ENCODE measurements at regions not wholly inside any gene's neighbourhood (a gene's known extent, or its start where the extent isn't known, plus 50 kb on each side); places are given as distances from the start of the nearest gene placed in this dataset.
"Not testable (repeated sequence)": the region's sequence is repeated elsewhere in the genome, so short reads cannot be mapped to it uniquely, and the experiment has no call there.

DNA sequence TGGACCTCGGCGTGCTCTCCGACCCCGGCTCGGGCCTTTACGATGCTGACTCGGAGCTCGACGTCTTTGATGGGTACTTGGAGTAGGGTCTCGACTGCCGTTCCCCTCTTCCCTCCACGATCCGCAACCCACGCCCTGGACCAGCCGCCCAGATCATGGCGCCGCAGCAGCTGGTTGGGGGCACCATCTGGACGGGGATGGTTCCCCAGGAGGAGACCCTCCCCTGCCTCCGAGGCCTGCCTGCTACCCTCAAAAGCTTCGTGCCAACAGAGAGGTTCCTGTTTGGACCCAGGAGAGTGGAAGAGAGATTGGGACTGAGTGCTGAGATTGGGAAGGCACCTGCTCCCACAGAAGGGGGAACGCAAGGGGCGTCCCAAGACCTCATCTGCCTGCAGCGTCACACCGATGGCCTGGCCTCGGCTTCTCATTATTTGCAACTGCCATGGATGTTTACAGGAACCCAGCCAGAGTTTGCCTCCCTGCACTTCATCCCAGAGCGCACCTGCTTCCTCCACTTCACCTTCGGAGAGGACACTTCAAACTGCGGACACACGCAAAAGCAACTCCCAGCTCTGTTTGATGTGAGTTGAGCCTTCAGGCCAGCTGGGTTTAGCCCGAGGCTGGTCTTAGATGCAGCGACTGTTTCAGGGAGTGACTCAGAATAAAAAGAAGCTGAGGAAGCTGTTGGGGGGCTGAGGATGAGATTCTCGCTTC is 58.9 kb downstream of the GOLGA6L7 start:
- DNase-seq, result peak; percentile 49

DNA sequence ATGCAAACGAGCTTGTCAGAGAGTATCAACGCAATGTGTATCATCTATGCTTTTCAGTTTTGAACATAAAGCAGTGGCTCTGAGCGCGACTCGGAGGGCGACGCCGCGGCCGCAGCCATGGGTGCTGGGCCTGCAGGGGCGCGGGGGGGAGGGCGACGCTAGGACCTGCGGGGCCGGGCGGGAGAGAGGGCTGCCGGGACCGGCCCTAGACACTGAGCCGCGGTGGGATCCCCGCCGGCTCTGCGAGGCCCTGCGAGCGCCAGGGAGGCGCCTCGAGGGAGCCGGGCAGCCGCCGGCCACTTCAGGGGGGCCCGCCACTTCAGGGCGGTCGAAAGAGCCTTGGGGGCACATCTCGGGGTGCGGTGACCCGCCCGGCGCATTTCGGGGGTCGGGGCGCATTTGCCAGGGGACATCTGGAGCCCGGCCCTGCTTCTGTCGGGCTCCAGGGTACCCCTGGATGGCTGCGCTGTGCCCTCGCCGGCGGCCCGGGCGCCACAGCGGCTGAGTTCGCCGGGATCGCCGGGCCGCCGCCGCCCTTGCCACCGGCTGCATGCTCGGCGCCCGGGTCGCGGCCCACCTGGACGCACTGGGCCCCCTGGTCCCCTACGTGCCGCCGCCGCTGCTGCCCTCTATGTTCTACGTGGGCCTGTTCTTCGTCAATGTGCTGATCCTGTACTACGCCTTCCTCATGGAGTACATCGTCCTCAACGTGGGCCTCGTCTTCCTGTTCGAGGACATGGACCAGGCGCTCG is 59.6 kb downstream of the GOLGA6L7 start:
- not testable (repeated sequence) for DNase-seq

DNA sequence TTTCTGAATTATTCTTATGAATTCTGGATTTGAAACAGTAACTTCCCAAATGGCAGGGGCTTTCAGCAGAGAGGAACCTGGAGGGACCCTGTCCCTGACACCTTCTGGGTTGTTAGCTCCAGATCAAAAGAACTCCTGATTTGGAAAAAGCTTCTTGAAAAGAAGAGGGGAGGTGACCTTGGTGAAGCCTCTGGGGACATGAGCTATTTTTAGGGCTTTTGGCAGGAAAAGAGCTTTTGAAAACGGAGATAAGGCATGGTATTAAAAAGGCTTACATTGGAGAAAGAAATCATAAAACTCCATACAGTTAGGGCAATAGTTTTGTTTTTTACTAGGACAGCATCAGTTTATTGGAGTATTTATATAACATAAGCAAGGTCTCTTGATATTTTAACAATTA is 60.3 kb downstream of the GOLGA6L7 start:
- DNase-seq, result not testable (repeated sequence)

DNA sequence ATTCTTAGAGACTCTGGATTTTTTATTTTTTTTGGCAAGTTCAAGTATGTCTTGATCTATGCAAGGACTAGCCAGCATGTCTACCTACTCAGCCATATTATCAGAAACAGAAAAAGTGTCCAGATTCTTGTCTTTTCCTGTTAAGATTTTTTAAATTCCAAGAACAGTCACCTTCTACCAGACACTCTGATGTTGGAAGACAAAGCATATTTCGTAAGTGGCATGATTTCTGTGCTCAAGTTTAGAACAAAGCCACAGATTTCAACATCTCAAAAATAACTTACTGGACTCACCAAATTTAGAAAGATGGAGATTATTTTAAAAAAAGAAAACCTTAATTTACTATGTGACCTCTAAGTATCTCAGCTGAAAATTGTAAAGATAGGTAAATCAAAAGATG is 61.9 kb downstream of the GOLGA6L7 start:
- no peak for DNase-seq

DNA sequence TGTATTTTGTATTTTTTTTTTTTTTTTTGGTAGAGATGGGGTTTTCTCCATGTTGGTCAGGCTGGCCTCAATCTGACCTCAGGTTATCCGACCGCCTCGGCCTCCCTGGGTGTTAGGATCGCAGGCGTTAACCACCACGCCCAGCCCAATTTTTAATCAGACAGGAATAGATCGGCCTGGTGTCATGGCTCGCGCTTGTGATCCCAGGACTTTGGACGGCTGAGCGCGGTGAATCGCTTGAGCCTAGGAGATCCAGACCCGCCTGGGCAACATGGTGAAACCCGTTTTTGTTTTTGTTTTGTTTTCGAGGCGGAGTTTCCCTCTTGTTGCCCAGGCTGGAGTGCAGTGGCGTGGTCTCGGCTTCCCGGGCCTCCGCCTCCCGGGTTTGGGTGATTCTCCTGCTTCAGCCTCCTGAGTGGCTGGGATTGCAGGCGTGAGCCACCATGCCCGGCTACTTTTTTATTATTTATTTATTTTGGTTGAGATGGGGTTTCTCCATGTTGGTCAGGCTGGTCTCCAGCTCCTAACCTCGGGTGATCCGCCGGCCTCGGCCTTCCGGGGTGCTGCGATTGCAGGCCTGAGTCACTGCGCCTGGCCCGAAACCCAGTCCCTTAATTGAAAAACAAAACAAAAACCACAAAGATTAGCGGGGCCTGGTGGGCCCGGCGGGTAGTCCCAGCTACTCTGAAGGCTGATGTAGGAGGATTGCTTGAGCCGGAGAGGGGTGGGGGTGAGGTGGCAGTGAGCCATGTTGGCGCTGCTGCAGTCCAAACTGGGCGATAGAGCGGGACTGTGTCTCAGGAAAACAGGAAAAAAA is 63.9 kb downstream of the GOLGA6L7 start:
- DNase-seq, result not testable (repeated sequence)

DNA sequence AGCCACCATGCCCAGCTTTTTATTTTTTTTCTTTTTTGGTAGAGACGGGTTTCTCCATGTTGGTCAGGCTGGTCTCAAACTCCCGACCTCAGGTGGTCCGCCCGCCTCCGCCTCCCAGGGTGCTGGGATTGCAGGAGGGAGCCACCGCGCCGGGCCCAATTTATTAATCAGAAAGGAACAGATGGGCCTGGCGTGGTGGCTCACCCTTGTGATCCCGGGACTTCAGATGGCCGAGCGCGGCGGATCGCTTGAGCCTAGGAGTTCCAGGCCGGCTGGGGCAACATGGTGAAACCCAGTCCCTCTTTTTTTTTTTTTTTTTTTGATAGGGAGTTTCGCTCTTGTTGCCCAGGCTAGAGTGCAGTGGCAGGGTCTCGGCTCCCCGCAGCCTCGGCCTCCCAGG is 64.6 kb downstream of the GOLGA6L7 start:
- DNase-seq, result no peak

DNA sequence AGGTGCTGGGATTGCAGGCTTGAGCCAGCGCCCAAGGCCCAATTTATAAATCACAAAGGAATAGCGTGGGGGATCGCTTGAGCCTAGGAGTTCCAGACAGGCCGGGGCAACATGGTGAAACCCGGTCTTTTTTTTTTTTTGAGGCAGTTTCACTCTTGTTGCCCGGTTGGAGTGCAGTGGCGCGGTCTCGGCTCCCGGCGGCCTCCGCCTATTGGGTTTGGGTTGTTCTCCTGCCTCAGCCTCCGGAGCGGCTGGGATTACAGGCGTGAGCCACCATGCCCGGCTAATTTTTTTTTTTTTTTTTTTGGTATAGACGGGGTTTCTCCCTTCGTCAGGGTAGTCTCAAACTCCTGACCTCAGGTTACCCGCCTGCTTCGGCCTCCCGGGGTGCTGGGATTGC is 65.0 kb downstream of the GOLGA6L7 start:
- DNase-seq, result no peak

DNA sequence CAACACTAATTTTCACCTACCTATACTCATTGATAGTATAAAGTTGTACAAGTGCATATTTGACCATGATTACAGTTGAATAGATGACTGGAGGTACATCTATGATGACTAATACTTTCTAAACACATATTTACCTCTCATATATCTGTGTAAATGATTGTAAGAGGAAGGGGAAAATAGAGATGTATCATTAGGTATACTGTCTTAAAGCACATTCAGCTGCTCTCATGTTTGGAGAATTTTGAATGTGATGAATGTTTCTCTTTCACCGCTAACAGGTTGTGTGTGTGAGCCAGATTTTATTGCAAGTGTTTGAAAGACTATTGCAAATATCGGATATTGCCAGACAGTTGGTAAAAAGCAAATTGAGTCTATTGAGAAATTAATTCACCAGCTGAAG is 66.2 kb upstream of the GOLGA8M start:
- DNase-seq, result not testable (repeated sequence)

DNA sequence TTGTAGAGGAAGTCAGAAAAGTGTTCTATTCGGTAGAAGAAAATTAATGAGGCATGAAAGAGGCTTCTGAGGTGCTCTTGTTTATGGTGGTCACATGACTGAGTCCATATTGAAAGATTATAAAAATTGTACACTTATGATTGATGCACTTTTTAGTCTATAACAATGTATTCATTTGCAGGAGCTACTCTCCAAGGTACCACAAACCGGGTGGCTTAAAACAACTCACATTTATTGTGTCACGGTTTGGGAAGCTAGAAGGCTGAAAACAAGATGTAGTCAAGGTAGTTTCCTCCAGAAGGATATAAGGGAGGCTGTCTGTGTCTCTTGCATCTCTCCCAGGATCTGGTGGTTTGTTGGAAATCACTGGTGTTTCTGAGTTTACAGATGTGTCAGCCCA is 60.6 kb upstream of the GOLGA8M start:
- DNase-seq, result not testable (repeated sequence)
